ENCODE measurements at regions not wholly inside any gene's neighbourhood (a gene's known extent, or its start where the extent isn't known, plus 50 kb on each side); places are given as distances from the start of the nearest gene placed in this dataset.

DNA sequence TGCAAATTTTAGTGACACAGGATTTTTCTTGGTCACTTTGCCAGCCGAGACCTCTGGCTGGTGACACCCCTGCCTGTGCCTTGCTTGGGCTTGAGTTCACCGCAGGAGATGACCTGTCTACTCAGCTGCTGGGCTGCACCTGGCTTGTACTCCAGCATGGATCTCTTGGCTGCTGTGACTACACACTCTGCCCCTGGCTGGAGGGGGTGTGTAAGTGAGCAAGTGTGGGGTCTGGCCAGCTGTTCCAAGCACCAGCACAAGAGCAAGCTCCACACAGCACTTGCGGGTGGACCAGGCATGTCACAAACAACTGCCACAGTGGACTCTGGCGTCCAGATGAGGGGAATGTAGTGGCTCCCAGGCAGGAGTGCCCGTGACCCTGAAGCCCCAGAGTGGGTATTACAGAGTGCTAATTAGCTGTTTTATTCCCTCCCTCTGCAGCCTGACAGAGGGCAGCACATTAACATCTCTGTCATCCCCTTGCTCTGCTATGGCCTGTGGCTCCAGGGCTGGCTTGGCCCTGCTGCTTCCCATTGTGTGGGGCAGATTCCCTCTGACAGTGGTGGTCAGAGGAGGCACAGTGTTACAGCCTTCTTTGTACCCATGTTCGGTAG lies 1387.2 kb downstream of the OLFM4 start:
- TF ChIP-seq, protein P1, sequence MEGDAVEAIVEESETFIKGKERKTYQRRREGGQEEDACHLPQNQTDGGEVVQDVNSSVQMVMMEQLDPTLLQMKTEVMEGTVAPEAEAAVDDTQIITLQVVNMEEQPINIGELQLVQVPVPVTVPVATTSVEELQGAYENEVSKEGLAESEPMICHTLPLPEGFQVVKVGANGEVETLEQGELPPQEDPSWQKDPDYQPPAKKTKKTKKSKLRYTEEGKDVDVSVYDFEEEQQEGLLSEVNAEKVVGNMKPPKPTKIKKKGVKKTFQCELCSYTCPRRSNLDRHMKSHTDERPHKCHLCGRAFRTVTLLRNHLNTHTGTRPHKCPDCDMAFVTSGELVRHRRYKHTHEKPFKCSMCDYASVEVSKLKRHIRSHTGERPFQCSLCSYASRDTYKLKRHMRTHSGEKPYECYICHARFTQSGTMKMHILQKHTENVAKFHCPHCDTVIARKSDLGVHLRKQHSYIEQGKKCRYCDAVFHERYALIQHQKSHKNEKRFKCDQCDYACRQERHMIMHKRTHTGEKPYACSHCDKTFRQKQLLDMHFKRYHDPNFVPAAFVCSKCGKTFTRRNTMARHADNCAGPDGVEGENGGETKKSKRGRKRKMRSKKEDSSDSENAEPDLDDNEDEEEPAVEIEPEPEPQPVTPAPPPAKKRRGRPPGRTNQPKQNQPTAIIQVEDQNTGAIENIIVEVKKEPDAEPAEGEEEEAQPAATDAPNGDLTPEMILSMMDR (IDR thresholded peaks at IDR 0.05) = no peak
- TF ChIP-seq POLR2A (IDR thresholded peaks at IDR 0.05) = no peak

Data from sigmoid colon (tissue), 3 donors.